Prostate gland (tissue), 2 donors: ENCODE measurements at regions not wholly inside any gene's neighbourhood (a gene's known extent, or its start where the extent isn't known, plus 50 kb on each side); places are given as distances from the start of the nearest gene placed in this dataset.

Source experiments
- DNase-seq: peaks from one replicate; pipeline ENCODE4 v3.0.0-alpha.2; 2019; ENCODE audit warnings: low spot score
- H3K27ac ChIP-seq, 2 donors: fragments of 200-600 bp; sonication (generic); 2 replicates each; pipeline ENCODE4 v1.5.1; 2017 to 2019
- H3K27me3 ChIP-seq: fragments of 200-600 bp; sonication (generic); replicated peaks from 2 replicates; pipeline ENCODE4 v1.5.1; 2019; ENCODE audit not compliant: insufficient read depth
- H3K36me3 ChIP-seq, 2 donors: fragments of 200-600 bp; sonication (generic); 1 replicate in 1 of 2; 2 replicates in 1 of 2; pipeline versions ENCODE4 v1.5.1 to v1.8.1; 2017 to 2019
- H3K4me1 ChIP-seq: fragments of 200-600 bp; sonication (generic); replicated peaks from 2 replicates; pipeline ENCODE4 v1.5.1; 2019
- H3K4me3 ChIP-seq, 2 donors: fragments of 200-600 bp; sonication (generic); 2 replicates each; pipeline ENCODE4 v1.5.1; 2017 to 2019
- H3K9me3 ChIP-seq: fragments of 200-600 bp; sonication (generic); 2 replicates; pipeline ENCODE4 v1.5.1; 2017
- POLR2A ChIP-seq: fragments of 450-650 bp; IDR thresholded peaks from one replicate; pipeline ENCODE4 v1.6.1; 2016; ENCODE audit warnings: antibody characterized with exemption, mild to moderate bottlenecking
- POLR2AphosphoS5 ChIP-seq: sonication (generic); formaldehyde crosslinking; IDR thresholded peaks from one replicate; pipeline ENCODE4 v1.6.1; 2017; ENCODE audit warnings: antibody characterized with exemption
- WGBS: methylation state at CpG from one replicate; pipeline ENCODE4 v1.1.5; 2018; 5-methylcytosine and 5-hydroxymethylcytosine counted together
- intact Hi-C: fragments of 100-400 bp; cut with DNase I; formaldehyde crosslinking; loops from one replicate; pipeline ENCODE4 v1.14.2; 2022
- TF ChIP-seq, protein P1 (sequence below), 4 experiments: fragments of 200-600 bp in 2 of 4; fragments of 450-650 bp in 2 of 4; sonication (generic) in 2 of 4; IDR thresholded peaks; 1 replicate in 3 of 4; 2 replicates in 1 of 4; pipeline ENCODE4 v1.5.1; 2016 to 2019; ENCODE audit warnings: antibody characterized with exemption in 4 of 4, mild to moderate bottlenecking in 2 of 4, moderate library complexity in 2 of 4

DNA sequence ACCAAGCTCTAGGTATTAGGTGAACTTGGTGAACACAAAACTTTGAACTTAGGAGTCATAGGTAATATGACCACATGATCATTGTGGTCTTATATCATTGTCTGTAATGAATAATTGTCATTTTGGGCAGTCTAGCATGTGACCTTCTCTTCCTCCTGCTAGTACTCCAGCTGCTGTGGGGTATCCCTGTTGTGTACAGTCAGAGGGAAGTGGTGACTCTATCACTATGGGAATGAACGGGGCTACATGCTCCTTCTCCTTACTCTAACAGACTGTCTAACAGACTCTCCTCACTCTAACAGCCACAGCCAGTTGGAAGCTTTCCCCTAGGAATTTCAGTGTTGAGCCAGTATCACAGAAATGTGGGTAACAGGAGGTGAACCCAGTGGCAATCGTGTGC, 68.2 kb upstream of the NEDD4L start:
- no peak for DNase-seq
- Histone ChIP-seq H3K27ac (peak overlapping the region in 1 of 2 donors; percentile 5), H3K36me3 (no peaks in the 10 kb centered on the region), H3K4me1 (no peaks in the 10 kb centered on the region), H3K27me3 (no peaks in the 10 kb centered on the region), H3K4me3 (no peak overlapping the region), H3K9me3 (no peaks in the 10 kb centered on the region)
- WGBS: 41% methylated on average over 2 of the region's 2 CpGs
- TF ChIP-seq, protein P1, sequence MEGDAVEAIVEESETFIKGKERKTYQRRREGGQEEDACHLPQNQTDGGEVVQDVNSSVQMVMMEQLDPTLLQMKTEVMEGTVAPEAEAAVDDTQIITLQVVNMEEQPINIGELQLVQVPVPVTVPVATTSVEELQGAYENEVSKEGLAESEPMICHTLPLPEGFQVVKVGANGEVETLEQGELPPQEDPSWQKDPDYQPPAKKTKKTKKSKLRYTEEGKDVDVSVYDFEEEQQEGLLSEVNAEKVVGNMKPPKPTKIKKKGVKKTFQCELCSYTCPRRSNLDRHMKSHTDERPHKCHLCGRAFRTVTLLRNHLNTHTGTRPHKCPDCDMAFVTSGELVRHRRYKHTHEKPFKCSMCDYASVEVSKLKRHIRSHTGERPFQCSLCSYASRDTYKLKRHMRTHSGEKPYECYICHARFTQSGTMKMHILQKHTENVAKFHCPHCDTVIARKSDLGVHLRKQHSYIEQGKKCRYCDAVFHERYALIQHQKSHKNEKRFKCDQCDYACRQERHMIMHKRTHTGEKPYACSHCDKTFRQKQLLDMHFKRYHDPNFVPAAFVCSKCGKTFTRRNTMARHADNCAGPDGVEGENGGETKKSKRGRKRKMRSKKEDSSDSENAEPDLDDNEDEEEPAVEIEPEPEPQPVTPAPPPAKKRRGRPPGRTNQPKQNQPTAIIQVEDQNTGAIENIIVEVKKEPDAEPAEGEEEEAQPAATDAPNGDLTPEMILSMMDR (IDR thresholded peaks at IDR 0.05): no peak
- no peak for TF ChIP-seq POLR2AphosphoS5
- TF ChIP-seq POLR2A: no peak
- intact Hi-C loops: no loop called here

DNA sequence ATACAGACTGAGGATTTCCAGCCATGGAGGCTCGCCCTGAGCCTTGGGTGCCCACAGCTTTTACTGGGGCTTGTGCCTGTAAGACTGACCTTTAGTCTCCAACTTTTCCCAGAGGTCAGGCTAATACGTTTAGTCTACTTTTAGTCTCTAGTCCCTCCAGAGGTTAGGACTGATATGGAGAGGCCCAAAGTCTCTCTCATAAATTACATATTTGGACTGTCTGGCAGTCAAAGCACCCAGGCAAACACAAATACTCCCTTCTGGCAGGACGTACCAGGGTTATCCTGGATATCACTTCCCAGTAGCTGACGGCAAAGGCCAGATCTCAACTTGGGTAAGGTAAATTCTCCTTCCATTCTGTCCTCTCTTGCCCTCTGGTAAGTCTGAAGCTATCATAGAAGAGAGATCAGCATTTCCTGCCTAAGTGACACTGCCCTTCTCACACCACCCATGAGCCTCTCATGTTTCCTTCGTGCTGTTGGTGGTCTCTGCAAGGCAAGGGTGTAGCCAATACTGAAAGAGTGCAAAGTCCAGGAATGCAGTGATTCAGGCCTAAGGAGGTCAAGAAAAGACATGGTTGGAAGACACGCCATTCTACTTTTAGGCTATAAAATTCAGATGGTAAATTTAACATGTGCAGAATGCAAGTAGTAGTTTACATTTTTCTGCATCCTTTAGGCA, 69.3 kb upstream of the NEDD4L start:
- H3K9me3 ChIP-seq: no peaks in the 10 kb centered on the region
- H3K4me1 ChIP-seq: no peaks in the 10 kb centered on the region
- TF ChIP-seq POLR2A (no peak), POLR2AphosphoS5 (no peak)
- TF ChIP-seq, protein P1 (IDR thresholded peaks at IDR 0.05): no peak
- intact Hi-C loops: no loop called here
- no peak for DNase-seq
- H3K27ac ChIP-seq: no peak overlapping the region
- 84% methylated on average over 6 of the region's 6 CpGs for WGBS
- H3K4me3 ChIP-seq: no peak overlapping the region
- no peaks in the 10 kb centered on the region for H3K27me3 ChIP-seq
- H3K36me3 ChIP-seq: no peaks in the 10 kb centered on the region

DNA sequence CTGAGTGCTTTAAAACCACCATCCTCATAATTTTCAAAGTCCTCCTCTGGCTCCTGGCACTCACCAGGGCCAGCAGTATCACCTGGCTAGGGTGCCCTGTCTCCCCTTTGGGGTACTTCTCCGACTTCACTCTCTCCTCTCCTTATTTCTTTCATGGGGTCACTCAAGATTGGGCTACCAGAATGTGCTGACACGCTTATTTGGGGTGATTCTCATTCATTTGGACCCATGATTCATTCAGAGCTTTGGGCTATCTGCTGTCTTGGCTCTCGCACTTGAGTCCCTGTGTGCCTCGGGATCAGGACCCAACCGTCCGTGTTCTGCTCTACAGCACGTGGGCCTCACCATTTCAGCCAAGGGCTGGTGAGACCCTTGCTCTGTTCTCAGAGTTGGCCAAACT, 70.1 kb upstream of the NEDD4L start:
- no peak for DNase-seq
- H3K4me1 ChIP-seq: no peaks in the 10 kb centered on the region
- no peak overlapping the region for H3K4me3 ChIP-seq
- H3K27ac ChIP-seq: no peak overlapping the region
- 93% methylated on average over 7 of the region's 7 CpGs for WGBS
- no peaks in the 10 kb centered on the region for H3K9me3 ChIP-seq
- H3K27me3 ChIP-seq: no peaks in the 10 kb centered on the region
- TF ChIP-seq POLR2A: no peak
- TF ChIP-seq, protein P1 (IDR thresholded peaks at IDR 0.05): no peak
- TF ChIP-seq POLR2AphosphoS5: no peak
- H3K36me3 ChIP-seq: no peaks in the 10 kb centered on the region
- intact Hi-C loops: no loop called here

DNA sequence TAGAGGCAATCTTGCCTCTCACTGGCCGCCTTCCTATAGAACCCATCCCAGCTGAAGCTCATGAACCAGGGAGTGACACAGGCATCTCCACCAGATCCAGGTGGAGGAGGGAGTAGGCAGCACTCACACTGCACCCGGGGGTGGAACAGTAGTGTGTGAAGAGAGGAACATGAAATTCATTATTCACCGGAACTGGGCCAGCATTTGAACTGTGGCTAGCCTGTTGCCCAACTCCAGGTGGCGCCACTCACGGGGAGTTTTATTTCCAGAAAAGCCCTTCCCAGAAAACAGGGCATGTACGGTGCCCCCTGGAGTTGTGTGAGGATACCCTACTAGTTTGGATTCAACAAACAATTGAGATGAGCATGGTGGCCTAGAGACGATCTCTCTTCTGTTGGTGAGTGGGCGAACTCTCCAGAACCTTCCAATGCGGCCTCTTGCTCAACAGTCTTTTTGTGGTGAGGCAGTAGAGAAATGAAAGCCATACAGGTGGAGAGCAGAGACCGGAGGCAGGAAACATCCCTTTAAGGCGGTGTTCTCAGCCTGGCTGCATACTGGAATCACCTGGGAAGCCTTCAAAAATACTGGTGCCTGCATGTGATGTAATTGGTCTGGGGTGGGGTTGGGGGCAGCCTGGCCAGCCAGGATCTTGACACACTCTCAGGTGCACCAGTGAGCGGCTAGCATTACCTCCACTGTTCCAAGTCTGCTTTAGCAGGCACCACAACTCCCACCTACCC, 73.5 kb upstream of the NEDD4L start:
- WGBS: 91% methylated on average over 12 of the region's 12 CpGs
- no peak for DNase-seq
- intact Hi-C loops: no loop called here

More for the DNA sequence above, 73.5 kb upstream of the NEDD4L start:
- H3K4me1 ChIP-seq: no peaks in the 10 kb centered on the region
- no peaks in the 10 kb centered on the region for H3K36me3 ChIP-seq
- H3K4me3 ChIP-seq: no peak overlapping the region
- H3K27me3 ChIP-seq: no peaks in the 10 kb centered on the region
- no peaks in the 10 kb centered on the region for H3K9me3 ChIP-seq
- TF ChIP-seq POLR2AphosphoS5: no peak
- no peak for TF ChIP-seq POLR2A
- TF ChIP-seq, protein P1 (IDR thresholded peaks at IDR 0.05): no peak
- no peak overlapping the region for H3K27ac ChIP-seq
